Frontal cortex (tissue), 3 donors: ENCODE measurements at regions not wholly inside any gene's neighbourhood (a gene's known extent, or its start where the extent isn't known, plus 50 kb on each side); places are given as distances from the start of the nearest gene placed in this dataset.
"Not testable (repeated sequence)": the region's sequence is repeated elsewhere in the genome, so short reads cannot be mapped to it uniquely, and the experiment has no call there.

Experiments used
- DNase-seq, 2 donors: peaks; one replicate each; pipeline ENCODE4 v3.0.0; 2012; ENCODE audit warnings: low spot score in 2 of 2
- FAIRE-seq: peaks from 2 replicates; lab custom pipeline; 2012; peaks lifted over from hg19 to GRCh38; lab: Jason Lieb, UNC
- donor health status: control.
- donor health status: control.
- donor health status: control.

DNA sequence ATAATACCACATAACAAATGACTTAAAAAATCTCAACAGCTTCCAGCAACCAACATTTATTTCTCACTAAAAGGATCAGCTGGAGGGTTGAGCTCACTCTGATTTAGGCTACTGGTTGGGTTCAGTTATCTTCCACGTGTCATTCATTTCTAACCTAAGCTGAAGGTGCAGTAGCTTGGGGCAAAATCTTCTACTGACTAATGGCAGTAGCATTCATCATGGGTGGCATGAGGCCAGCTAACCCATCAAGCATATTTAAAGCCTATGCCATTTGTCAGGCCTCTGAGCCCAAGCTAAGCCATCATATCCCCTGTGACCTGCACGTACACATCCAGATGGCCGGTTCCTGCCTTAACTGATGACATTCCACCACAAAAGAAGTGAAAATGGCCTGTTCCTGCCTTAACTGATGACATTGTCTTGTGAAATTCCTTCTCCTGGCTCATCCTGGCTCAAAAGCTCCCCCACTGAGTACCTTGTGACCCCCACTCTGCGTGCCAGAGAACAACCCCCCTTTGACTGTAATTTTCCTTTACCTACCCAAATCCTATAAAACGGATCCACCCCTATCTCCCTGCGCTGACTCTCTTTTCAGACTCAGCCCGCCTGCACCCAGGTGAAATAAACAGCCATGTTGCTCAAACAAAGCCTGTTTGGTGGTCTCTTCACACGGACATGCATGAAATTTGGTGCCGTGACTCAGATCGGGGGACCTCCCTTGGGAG is 324.7 kb upstream of the LMCD1 start:
- DNase-seq, FAIRE-seq: not testable (repeated sequence)

DNA sequence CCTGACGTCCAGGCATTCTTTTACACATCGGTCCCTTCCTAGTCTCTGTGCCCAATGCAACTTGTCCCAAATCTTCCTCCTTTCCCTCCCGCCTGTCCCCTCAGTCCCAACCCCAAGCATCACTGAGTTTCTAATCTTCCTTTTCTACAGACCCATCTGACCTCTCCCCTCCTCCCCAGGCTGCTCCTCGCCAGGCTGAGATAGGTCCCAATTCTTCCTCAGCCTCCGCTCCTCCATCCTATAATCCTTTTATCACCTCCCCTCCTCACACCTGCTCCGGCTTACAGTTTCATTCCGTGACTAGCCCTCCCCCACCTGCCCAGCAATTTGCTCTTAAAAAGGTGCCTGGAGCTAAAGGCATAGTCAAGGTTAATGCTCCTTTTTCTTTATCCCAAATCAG is 323.1 kb upstream of the LMCD1 start:
- FAIRE-seq, DNase-seq: not testable (repeated sequence)

DNA sequence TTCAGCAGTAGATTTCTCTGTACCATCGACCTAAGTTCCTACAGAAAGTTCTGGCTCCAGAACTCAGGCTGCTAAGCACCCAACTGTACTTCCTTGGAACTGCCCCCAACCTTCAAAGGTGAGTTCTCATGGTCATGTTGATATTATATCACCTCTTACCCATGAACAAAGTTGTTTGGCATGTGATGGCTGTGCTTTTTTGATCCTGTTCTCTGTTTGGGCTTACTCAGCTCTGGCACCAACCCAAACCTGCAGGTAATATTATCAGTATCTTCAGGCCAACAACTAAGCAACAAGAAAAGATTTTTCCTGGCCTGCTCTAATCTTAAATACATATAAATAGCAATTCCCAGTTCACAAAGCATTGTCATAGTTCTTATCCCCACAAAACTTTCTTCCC is 318.7 kb upstream of the LMCD1 start:
- DNase-seq: no peak
- no peak for FAIRE-seq

DNA sequence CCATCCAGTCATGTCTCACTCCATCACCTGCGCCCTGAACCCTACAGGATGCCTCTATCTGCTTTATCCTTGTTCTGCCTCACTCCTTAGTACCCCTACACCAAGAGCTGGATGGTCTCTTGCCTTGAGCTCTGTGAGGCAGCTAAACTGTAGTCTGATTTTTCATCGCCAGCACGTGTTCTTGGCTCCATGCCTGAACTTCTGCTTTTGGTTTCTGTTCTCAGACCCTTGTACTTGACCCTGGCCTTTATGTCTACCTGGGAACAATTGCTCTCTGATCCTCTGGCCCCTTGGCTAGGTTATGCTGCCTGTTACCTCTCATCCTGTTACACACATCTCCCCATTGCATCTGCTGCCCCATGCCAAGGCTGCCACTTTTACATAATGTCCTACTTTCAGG is 318.0 kb upstream of the LMCD1 start:
- DNase-seq: no peak

DNA sequence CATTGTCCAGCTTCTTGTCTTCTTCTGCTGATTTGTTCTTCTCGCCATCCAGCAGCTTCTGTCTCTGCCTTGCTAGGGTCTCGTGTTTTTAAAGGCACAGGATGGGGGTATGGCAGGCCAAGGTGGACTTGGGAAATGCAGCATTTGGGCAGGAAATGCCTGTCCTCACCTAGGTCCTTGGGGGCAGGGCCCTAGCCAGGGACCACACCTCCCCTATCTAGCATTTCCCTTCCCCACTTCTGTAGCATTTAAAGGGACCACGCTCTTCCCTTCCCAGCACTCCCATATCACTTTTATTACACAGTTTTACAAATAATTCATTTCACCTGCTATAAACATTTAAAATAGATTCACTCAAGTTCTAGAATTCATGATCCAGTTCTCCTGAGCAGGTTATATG is 315.4 kb upstream of the LMCD1 start:
- DNase-seq: no peak
- no peak for FAIRE-seq

More for the DNA sequence above, 318.0 kb upstream of the LMCD1 start:
- FAIRE-seq: no peak

DNA sequence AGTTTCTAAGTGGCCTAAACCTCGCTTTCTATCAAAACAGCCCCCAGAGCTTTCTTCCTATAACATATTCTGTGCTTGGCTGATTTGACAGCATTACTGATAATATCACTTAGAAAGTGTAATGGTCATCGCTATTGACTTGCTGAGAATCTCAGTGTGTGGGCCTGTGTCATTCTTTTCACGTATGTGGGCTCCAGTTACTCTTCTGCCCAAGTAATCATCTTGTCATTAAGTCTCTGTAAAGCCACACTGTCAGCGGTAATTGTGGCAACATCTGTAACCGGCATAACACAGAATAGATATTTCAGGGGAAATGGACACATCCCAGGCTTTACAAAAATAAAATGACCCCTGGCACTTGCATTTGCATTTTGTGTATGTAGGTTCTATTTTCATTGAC is 313.6 kb upstream of the LMCD1 start:
- FAIRE-seq (no peak), DNase-seq (no peak)

DNA sequence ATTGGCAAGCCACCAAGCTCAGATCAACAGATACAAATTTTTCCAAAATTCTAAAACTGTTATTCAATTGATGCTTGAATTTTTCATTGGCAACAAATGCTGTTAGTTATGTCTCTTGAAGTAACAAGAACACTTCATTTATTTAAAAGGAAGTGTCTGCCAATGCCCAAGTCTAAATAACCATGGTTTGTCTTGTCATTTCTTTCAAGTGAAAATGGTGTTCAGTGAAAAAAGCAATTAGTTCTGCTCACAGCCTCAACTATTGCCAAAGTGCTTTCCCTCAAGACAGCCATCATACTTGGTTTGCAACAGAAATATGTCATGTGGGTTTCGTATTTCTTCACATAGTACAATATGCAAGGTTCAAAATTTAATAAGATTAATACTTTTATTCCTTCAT is 312.6 kb upstream of the LMCD1 start:
- FAIRE-seq (no peak), DNase-seq (no peak)

DNA sequence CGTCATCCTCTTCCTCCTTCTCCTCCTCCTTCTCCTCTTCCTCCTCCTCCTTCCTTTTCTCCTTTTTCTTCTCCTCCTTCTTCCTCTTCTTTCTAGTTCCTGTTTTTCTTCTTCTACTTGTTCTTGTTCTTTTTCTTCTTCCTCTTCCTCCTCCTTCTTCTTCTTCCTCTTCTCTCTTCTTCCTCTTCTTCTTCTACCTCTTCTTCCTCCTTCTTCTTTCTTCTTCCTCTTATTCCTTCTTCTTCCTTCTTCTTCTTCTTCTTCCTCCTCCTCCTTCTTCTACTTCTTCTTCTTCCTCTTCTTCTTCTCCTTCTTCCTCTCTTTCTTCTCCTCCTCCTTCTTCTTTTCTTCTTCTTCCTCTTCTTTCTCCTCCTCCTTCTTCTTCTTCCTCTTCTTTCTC is 310.2 kb upstream of the LMCD1 start:
- FAIRE-seq (no peak), DNase-seq (no peak)

DNA sequence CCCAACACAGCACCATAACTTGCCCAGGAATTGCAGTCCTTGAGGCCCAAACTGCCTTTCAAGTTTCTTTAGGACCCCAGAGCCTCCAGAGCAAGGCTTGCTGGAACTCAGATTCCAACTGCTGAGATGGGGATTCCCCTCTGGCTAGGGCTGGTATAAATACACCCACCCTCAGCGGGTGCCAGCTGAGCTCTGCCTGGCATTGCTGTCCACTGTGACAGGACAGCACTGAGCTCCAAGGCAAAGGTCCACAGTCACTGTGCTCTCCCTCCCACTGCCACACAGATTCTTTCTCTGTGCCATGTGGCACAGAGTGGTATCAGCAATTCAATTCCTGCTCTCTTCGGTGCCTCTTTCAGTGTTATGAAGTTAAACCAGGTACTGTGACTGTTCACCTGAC is 304.2 kb upstream of the LMCD1 start:
- FAIRE-seq (no peak), DNase-seq (no peak)

DNA sequence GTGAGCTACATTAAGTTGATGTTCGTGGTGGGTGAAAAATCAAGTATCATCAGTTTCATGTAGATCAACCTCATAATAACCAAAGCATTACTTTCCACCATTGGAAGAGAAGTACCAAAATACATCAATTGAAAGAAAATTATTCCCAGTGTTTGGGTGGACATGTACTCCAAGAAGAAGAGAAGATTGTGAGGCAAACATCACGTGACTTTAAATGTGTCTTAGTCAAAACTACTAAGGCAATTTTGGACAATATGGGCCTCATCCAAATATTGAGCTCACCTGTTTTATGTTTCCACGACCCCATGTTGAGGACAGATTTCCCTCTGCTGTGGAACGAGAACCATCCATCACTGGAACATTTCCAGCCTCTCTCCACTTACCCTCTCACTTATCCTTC is 303.0 kb upstream of the LMCD1 start:
- DNase-seq: no peak
- no peak for FAIRE-seq

DNA sequence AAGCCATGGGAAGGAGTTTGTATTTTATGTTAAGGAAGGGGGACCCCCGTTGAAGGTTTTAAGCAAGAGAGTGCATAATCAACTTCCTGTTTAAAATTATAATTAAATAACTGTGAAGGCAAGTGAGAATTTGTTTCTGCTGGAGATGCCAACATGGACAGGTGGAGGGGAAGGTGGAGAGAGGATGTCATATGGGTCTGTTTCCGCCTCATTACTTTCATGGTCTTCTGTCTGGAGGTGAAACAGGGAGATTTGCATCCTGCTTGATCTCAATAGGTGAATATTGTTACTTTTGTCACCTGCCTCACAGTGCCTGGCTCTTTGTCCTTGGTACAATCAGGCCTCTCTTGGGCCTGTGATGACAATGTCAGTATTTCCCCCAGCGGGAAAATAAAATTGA is 300.6 kb upstream of the LMCD1 start:
- FAIRE-seq: no peak
- DNase-seq: no peak

DNA sequence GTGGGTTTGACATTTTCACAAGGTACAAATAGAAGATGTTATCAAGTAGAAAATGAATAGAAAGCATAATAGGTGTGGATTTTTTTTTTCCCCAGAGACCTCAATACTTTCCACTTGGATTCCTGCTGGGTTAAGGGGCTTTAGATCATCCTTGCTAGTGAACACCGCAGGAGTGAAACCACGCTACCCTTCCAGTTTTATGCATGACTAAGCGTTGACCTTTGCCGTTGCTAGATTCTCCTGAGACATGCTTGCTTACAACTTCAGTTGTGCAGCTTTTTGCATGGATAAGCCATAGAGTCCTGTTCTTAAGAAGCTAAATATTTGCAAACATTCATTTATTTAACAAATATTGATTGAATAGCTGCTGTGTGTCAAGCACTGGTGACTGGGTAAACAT is 299.7 kb upstream of the LMCD1 start:
- FAIRE-seq: no peak
- no peak for DNase-seq

DNA sequence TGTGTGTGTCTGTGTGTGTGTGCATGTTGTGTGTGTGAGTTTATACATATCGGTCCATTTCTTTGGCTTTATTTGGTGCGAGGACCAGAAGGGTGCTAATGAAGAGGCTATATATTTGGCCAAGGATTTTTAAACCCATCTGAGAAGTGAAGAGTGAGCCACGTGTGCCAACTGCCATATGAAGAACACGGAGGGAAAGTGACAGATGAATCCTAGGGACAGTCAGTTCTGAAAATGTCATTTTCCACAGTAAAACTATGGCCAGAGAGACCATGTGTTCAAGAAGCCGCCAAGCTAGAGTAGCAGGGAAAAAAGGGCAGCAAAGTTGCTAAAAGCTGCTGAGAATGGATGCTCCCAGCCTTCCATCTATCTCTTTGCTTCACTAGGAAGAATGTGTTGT is 297.3 kb upstream of the LMCD1 start:
- FAIRE-seq: no peak
- no peak for DNase-seq

DNA sequence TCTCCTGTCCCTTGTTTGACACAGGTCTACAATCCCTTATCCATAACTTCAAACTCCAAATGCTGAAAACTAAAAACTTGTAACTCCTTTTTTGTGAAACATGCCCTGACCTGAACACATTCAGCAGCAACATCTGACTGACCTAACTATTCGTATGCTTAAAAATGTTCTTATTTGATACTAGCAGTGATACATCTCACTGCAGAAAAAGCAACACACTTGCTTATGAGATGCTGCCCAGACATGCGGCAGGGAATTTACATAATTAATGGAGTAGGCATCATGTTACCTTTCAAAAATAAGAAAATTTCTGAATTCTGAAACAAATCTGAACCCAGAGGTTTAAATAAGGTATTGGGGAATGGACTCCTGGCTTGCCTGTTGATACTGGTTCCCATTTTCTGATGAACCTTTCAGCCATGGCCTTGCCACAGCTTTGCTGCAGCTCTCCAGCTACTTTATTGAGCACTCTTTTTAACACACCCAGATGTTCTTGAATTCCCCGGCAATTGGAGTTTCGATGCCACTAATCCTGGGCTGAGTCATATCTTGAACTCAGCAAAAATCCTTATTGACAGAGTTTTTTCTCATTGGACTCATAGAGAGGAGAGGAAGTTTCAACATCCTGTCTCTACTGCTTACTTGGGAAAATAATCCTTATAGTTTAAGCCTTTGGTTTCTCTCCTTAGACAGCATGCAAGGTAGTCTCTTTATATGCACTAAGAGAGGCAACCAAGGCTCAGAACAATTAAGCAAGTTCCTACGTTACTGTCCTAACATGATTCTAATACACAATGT is 296.6 kb upstream of the LMCD1 start:
- DNase-seq: no peak
- no peak for FAIRE-seq

DNA sequence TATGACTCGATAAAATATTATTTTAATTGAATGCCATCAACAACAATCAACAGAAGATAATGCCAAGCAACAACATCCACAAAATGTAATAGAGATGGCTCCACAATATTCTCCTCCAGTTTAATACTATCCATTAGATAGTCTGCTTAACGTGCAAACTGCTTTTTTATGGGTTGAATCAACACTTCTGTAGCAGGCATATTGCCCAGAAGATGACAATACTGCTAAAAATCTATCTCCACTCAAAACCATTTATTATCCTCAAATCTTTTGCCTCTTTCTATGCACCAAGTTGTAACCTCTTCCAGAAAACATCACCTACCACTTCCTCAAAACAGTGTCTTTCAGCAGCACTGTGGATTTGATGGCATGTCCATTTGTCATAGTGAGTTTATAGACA is 295.7 kb upstream of the LMCD1 start:
- no peak for DNase-seq
- no peak for FAIRE-seq

DNA sequence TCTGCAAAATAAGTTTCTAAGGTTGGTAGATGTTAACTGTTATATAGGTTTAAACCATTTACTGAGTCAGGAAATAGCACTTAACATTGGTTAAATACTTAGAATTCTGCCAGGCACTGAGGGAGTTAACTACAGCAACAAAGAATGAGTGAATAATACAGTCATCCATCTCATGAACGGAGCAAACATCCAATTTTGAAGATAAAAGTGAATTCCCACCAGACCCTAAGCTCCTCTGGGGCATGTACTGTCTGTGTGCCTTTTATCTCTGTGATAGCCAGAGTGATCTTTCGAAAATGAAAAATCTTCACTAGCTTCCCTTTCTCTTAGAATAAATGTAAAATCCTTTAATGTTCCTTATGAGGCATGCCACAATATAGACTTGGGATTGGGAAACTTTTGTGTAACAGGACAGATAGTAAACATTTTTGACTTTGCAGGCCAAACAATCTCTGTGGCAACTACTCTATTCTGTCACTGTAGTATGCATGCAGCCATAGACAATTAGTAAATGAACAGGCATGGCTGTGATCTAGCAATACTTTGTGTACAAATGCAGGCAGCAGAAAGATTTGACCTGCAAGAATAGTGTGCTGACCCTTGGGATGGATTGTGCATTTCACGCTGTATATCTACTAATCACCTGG is 294.5 kb upstream of the LMCD1 start:
- no peak for FAIRE-seq

DNA sequence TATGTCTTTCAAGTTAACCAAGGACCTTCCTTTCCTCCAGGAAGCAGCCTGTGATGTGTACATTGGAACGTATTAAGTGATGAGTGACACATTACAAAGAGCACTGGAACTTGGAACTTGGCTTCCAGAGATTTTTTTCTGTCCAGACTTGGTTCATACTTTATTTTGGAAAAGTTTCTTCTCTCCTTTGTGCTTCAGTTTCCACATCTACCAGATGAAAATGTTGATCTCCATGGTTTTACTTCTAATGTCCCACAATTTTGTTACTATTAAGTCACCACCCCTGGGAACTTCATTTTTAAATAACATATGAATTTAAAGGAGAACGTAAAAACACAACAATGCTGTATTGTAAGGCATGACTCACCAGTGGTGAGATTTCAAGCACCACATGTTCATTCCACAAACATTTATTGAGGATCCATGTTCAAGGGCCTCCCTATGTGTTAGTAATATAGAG is 290.7 kb upstream of the LMCD1 start:
- FAIRE-seq: no peak
- no peak for DNase-seq

More for the DNA sequence above, 294.5 kb upstream of the LMCD1 start:
- no peak for DNase-seq

DNA sequence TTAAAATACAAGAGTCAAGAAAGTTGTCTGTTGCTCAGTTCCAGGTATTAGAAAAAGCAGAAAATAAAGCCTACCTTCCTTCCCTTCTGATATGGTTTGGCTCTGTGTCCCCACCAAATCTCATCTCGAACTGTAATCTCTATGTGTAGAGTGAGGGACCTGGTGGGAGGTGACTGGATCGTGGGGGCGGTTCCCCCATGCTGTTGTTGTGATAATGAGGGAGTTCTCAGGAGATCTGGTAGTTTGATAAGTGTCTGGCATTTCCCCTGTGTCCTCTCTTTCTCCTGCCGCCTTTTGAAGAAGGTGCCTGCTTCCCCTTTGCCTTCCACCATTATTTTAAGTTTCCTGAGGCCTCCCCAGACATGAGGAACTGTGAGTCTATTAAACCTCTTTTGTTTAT is 288.8 kb upstream of the LMCD1 start:
- no peak for DNase-seq
- FAIRE-seq: no peak

DNA sequence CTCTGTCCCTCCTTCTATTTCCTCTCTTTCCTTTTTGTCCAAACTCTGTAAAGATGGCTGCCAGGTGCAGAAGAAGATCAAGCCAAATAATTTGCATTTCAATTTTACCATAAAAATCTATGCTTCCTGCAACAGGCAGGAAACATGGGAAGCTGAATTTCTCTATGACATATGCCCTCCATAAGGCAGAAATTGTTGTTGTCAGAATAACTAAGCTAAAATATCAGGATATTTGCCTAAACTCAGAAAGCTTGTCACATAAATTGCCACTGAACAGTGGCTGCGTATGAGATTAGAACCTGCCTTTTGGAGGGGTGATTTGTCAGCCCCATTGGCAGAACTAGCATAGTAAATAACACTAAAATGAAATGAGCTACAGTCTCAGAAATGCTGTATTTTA is 288.3 kb upstream of the LMCD1 start:
- FAIRE-seq (no peak), DNase-seq (no peak)

DNA sequence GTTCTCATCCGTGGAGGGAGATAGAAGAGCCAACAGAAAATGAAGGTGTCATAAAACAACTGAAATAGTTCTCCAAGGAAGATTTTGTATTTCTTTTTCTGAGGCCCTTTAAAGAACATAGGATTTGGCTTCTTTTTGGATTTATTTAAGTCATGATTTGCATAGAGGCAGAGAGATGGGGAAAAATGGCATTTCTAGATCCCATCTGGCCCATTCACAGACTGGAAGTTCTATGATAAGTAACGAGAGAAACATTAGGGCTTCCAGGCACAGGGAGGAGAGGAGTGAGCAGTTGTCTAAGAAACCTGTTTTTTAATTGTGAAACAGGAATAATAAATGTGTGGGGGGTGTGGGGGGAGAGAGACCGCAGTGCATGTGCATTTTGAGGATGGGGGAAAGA is 285.8 kb upstream of the LMCD1 start:
- DNase-seq: no peak
- FAIRE-seq: no peak

DNA sequence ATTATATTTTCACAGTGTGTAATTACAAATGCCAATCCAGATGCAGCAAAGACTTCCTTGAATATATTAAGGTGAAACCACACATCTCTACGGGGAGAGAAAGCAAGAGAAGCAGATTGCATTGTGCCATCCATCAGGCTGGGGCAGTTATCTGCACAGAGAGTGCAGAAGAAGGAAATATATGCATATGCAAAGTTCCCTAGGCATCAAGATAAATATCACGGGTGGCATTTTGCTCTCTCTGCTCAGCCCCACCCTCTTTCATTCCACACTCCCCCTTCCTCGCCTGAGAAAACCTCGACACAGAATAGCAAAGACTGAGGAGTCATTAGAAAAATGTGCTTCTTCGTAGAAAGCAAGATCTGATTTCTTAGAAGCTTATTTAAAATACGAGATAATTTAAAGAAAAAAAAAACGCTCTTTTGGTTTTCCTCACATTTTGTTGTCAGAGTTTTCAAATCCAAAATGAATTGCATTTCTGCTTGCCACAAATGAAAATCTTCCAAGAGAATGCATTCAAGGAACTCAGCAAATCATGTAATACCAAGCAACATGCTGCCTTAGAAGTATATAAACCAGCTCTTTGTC is 283.2 kb upstream of the LMCD1 start:
- DNase-seq (no peak), FAIRE-seq (no peak)
